ENCODE measurements at regions not wholly inside any gene's neighbourhood (a gene's known extent, or its start where the extent isn't known, plus 50 kb on each side); places are given as distances from the start of the nearest gene placed in this dataset.

- no peak for TF ChIP-seq CTCF (conservative IDR thresholded peaks at IDR 0.05)
- TF ChIP-seq EZH2 (IDR thresholded peaks at IDR 0.05; ENCODE audit: low read depth): no peak
Observed at GRCh38 chr9:11204521-11204920, 591.7 kb upstream of the PTPRD start.

Measured in PC-9 (cell line).